RWPE1 (cell line): ENCODE measurements at regions not wholly inside any gene's neighbourhood (a gene's known extent, or its start where the extent isn't known, plus 50 kb on each side); places are given as distances from the start of the nearest gene placed in this dataset.

Source experiments
- CTCF ChIA-PET: fragments of 350-600 bp; sonication (Branson Sonifier 250); formaldehyde crosslinking; extraction: SDS; loops from one replicate; lab custom pipeline; 2021; lab: Yijun Ruan, JAX
- POLR2A ChIA-PET: fragments of 400-600 bp; formaldehyde crosslinking; extraction: SDS; loops from one replicate; lab custom pipeline; 2020; ENCODE audit warnings: antibody characterized with exemption; ENCODE audit not compliant: low non-redundant PET; lab: Yijun Ruan, JAX
- DNase-seq: peaks from one replicate; pipeline ENCODE4 v3.0.0; 2012; ENCODE audit warnings: low spot score
- H3K27ac ChIP-seq: fragments of 450-650 bp; 2 replicates; pipeline ENCODE4 v1.5.1; 2017
- TF ChIP-seq, protein P1 (sequence below): fragments of 450-650 bp; conservative IDR thresholded peaks from 2 replicates; pipeline ENCODE4 v1.5.1; 2017; ENCODE audit warnings: low read depth, mild to moderate bottlenecking

DNA sequence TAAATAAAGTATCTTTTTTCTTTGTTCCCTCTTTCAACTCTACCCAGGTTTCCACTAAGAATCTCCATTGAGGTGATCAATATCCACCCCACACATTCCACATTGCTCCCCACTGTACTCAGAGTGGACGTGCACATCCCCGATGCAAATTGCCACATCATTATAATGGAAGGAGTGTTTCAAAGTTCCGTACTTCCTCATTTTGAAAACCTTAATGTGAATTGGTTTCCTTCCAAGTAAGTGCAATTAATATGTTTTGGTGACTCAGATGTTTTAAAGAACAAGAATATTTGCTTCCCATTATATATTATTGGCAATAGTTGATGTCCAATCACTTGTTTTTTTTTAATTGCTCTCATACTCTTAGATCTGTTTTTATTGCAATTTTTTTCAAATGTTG, 463.6 kb downstream of the HACE1 start:
- DNase-seq = no peak
- H3K27ac ChIP-seq = no peak overlapping the region
- CTCF ChIA-PET = no interaction called here
- TF ChIP-seq, protein P1, sequence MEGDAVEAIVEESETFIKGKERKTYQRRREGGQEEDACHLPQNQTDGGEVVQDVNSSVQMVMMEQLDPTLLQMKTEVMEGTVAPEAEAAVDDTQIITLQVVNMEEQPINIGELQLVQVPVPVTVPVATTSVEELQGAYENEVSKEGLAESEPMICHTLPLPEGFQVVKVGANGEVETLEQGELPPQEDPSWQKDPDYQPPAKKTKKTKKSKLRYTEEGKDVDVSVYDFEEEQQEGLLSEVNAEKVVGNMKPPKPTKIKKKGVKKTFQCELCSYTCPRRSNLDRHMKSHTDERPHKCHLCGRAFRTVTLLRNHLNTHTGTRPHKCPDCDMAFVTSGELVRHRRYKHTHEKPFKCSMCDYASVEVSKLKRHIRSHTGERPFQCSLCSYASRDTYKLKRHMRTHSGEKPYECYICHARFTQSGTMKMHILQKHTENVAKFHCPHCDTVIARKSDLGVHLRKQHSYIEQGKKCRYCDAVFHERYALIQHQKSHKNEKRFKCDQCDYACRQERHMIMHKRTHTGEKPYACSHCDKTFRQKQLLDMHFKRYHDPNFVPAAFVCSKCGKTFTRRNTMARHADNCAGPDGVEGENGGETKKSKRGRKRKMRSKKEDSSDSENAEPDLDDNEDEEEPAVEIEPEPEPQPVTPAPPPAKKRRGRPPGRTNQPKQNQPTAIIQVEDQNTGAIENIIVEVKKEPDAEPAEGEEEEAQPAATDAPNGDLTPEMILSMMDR = no peak
- POLR2A ChIA-PET = no interaction called here

DNA sequence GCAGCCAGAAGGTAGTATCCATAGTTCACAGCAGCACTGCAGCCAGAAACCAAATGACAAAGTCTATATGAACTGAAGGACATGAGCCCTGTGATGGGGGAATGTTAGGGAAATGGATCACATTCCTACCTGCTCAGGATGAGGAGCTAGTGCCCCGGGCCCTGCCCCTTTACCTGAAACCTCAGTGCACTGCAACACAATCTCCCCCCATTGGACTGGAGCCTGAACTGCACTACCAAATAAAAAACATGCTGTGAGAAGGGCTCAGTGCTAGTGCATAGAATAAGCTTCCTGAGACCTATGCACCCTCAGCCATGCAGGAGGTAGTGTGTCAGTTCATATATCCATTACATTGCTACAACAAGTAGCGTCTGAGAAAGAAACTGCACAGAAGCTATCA, 477.8 kb downstream of the HACE1 start:
- ChIA-PET POLR2A (no interaction called here), CTCF (interaction anchor here (0.5 to 0.6 kb wide), 2 partner anchors 288 to 766 kb away, joined by 3 read pairs; no protein-coding TSS in a partner anchor)
- no peak overlapping the region for H3K27ac ChIP-seq
- TF ChIP-seq, protein P1 = no peak
- no peak for DNase-seq

DNA sequence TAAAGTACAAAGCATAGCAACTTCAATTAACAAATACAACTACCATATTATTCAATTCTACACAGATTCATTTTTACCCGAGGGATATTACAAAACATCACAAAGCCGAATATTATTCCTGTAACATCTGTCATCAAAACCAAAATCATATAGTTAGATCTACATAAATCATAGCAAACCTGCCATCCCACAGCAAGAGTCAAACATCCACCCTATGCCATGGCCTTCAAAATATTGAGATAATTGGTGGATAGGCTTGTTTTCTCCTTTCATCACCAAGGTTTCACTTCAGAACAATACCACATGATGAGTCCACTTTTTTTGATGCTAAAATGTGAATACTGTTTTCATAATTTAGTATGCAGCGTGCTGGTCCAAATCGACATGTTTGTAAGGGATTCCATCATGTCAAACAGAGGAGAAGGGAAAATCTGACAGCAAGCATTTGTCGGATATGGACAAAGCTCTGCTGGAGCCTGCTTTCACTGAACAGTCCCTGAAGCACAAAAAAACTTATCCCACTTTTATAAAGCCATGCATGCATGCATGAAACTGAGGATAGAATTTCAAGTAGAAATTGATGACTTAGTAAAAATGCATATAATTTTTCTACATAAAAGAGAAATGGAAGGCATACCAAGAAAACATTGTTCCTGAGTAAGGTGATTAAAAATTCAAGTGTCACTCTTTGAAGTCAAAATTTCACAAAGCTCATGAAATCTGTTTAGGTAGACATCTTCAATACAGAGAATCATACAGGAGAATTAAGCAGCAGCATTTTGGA, 494.1 kb downstream of the HACE1 start:
- H3K27ac ChIP-seq = no peak overlapping the region
- CTCF ChIA-PET = no interaction called here
- DNase-seq = no peak
- TF ChIP-seq, protein P1 = no peak
- POLR2A ChIA-PET = no interaction called here

DNA sequence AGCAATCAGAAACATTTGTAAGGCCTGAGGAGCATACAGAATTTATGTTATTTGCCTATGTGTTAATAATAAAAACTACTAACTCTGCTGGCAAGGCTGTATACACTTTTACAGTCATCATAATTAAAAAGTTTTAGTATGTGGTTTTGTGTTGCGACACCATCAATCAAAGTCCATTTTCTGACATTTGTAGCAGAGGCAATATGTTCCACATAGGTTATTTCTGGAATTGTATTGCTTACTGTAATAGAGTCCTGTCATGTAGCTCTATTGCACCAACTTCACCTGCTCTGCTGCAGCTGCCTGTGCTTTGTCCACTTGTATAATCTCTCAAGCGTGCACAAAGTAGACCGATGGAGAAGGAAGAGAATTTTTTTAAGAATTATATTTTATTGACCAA, 501.8 kb downstream of the HACE1 start:
- ChIA-PET POLR2A (no interaction called here), CTCF (no interaction called here)
- no peak overlapping the region for H3K27ac ChIP-seq
- TF ChIP-seq, protein P1 = no peak
- DNase-seq = no peak

DNA sequence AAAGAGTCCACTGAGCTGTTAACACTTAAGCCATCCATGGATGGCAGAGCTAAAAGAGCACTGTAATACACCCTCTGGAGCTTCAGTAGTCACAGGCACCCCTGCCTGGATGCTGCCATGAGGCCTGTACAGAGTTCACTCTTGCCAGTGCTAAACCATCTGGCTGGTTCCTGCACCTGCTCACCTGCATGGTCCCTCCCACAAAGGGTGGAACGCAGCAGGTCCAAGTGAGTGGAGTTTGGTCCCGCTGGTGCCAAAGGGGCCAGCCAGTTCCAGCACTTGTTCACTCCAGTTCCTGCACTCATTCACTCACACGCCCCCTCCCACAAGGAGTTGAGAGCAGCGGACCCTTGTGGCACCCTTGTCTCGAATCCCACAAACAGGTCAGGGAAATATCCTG, 503.5 kb downstream of the HACE1 start:
- TF ChIP-seq, protein P1 = no peak
- ChIA-PET POLR2A (no interaction called here), CTCF (no interaction called here)
- no peak overlapping the region for H3K27ac ChIP-seq
- no peak for DNase-seq

DNA sequence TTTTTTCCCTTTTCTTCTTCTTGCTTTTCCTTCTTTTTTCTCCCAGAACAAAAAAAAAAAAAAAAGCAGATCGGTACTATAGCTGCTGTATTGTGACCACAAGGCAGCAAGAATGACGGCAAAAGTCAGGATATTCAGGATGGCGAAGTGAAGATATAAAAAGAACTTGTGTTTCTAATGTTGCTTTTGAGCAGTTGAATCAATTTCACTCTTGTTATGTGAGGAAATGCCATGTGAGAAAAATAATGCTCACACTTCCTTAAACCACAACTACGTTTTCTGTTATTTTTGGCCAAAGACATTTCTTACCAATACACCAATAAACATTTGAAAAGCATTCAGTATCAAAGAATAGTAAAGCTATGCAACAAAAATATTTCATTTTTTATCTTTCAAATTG, 510.5 kb downstream of the HACE1 start:
- ChIA-PET POLR2A (no interaction called here), CTCF (no interaction called here)
- TF ChIP-seq, protein P1 = no peak
- no peak overlapping the region for H3K27ac ChIP-seq
- no peak for DNase-seq
